GM19238 (cell line): ENCODE measurements at regions not wholly inside any gene's neighbourhood (a gene's known extent, or its start where the extent isn't known, plus 50 kb on each side); places are given as distances from the start of the nearest gene placed in this dataset.

Experiments used
- DNase-seq: peaks from one replicate; pipeline ENCODE4 v3.0.0; 2011; ENCODE audit warnings: low spot score; ENCODE audit not compliant: insufficient read length

DNA sequence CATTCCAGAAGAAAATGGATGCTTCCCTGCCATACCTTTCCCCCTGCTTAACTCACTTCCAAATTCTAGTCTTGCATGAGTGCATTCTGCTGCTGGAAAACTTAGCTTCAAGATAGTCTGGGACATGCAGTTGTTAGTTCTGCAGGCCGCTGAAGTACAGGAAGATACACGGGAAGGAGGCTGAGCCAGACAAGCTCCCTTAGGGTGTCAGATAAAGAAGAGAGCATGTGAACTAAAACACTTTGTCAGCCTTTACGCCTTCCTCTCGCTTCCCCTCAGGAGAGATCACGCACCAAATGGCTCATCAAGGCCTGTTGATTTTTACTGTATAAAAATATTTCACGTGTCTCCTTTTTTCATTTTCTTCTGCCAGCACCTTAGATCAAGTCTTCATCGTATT lies 420.7 kb downstream of the INSC start:
- DNase-seq, result no peak

- no peak for DNase-seq
Measured at GRCh38 chr11:15536438-15536837, 421.7 kb downstream of the INSC start.

GRCh38 chr11:15539645-15540044 lies 424.9 kb downstream of the INSC start:
- DNase-seq, result no peak

DNA sequence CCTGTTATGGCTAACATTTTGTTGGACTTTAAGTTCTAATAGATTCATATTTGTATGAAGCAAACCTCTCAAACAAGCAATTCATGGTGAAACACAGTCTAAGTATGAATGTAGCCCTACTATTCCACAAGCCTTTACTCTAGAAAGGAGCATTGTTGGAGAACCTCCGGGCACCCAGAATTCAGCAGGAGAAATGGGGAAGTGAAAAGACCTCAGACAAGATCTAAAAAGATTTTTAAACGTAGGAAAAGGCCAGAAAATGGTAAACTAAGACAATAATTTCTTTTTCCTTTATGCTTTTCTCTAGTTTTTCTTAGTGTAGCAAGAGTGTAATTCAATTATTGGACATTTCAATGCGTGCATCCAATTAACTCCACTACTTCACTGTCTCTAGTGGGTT lies 426.4 kb downstream of the INSC start:
- DNase-seq, result no peak

- no peak for DNase-seq
Measured at GRCh38 chr11:15544353-15544752, 429.6 kb downstream of the INSC start.

DNA sequence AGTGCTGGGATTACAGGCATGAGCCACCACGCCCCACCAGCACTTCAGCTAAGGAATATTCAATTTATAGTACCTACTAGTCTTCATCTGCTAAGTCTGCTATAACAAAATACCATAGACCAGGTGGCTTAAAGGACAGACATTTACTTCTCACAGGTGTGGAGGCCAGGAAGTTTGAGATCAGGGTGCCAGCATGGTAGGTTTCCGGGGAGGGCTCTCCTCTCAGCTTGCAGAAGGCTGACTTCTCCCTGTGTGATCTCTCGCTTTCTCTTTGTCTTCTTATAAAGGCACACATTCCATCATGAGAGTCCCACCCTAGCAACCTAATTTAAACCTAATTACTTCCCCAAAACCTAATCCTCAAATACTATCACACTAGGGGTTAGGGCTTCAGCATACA lies 433.0 kb downstream of the INSC start:
- DNase-seq, result no peak

DNA sequence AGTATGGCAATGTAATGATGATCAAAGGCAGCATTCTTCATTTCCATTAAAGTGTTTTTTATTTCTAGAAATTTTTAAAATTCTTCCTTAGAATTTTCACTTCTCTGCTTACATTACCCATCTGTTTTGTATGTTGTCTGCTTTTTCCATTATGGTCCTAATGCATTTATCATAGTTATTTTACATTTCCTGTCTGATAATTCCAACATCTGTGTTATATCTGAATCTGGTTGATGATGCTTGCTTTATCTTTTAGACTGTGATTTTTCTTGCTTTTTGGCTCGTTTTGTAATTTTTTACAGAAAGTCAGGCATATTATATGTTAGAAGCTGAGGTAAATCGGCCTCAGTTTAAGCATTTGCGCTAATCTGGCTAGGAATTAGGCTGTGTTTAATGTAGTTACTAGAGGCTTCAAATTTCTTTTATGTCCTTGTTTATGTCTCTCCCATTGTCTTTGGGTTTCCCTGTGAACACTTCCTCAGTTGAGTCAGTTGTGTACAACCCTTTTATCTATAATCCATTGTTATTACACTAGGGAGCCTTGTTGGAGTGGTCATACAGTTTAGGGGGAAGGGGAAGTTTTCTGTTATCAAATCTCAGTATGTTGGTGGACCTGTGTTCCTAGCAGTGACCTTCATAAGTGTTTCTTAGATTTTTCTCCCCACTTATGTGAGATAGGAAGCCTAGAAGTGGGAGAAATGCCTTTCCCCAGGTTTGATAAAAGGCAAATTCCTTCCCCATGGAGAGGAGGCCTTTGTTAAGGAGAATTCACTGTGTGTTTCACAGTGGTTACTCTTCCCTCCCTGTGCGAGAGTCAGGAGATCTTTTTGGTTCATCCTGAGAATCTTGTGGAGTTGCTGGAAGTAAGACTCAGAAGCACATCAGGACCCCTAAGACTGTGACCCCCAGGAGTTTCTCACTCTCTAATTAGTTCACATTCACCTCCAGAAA lies 437.5 kb downstream of the INSC start:
- no peak for DNase-seq

DNA sequence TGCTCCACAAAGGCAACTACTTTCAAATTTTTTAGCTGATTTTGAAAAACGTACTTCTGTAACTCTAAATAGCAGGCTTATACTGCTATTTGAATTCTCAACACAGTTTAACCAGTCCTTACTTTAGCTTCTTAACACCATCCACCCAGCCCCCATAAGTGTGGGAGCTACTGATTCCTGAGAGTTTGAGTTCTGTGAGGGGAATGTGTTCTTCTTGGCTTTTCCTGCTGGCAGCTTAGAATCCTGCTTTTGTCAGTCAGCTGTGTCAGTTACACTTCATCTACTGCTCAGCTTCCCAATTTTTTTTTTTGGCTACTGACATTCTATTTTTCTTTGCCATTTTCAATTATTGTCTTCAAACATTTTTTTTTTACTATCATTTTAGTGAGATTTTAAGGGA lies 440.4 kb downstream of the INSC start:
- DNase-seq, result no peak

DNA sequence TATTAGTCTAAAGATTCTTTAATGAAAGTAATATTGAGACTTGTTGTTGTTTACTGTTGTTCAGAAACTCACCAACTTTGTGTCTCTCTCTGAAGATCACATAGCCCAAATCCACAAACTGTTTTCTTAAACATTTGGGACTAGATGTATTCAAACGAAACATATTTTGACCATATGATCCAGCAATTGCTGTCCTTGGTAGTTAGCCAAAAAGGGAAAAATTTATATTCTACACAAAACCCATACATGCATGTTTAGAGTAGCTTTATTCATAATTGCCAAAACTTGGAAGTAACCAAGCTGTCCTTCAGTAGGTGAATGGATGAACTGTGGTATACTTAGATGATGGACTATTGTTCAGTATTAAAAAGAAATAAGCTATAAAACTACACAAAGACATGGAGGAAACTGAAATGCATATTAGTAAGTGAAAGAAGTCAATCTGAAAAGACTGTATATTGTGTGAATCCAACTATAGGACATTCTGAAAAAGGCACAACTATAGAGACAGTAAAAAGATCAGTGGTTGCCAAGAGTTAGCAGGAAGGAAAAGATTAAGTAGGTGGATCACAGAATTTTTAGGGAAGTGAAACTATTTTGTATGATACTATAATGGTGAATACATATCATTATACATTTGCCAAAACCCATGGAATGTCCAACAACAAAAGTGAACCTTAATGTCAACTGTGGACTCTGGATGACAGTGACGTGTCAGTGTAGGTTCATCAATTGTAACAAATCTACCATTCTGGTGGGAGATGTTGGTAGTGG lies 442.9 kb downstream of the INSC start:
- DNase-seq, result no peak

- no peak for DNase-seq
Measured at GRCh38 chr11:15558513-15559181, 443.9 kb downstream of the INSC start.

- DNase-seq, result no peak
Measured at GRCh38 chr11:15560689-15561467, 446.2 kb downstream of the INSC start.

DNA sequence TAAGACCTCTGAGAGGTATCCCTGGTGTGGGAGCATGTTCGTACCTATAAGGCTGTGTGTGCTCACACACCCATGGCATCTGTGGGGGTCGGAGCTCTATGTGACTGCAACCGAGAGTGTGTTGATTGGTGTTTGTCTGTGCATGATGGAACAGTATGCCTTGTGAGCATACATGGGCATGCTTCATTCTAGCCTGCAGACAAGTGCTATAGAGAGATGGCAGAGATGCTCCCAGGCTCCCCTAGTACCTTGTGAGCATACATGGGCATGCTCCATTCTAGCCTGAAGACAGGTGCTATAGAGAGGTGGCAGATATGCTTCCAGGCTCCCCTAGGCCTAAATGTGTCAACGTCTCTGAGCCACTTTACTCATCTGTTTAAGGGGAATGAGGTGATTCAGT lies 447.5 kb downstream of the INSC start:
- DNase-seq, result no peak

DNA sequence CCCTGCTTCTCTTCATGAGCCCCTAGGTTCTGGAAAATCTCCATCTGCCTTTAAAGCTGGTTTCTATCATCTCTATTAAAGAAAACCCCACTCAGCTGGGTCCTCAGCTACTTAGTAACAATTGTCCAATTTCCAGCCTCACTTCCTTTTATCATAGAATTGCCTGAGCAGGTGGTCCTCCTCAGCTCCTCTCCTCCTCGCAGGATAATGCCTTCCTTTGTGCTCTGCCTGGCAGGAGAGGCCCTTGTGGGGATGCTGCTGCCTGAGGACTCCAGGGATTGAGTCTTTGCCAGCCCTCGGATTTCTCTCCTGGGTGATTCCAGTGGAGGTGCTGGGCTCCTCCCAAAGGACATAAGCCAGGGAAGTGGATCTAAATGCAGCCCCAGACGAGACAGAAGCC lies 448.3 kb downstream of the INSC start:
- DNase-seq, result no peak

DNA sequence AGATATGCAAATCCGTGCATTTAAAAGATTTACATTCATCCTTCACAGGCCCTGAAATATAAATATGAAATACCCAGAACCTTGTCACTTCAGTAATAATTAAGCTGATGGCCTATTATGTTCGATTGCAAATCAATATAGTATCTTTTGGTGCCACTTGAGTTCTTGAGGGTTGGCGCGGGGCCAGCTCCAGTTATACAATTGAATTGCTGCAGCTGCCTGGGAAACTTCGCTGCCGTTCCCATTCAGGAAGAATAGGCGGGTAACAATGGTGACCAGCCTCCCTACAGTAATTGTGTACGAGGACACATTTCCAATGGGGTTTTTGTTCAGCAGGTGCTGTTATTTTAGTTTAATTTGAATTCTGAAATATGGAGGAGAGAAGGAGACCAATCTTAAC lies 451.2 kb downstream of the INSC start:
- no peak for DNase-seq

DNA sequence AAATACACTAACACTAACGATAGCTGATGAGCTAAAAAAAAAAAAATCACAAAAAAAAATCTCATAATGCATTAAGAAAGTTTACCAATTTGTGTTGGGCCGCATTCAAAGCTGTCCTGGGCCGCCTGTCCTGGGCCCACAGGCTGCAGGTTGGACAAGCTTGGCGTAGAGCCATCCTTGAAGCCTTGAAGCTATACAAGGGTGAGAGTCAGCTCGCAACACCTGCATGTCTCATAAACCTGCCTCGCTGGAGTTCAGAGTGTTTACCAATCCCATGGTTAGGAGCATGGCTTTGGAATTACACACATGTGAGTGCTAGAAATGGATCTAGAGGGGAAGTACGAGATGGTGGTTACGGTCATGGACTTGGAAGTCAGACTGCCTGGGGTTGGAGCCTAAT lies 453.7 kb downstream of the INSC start:
- no peak for DNase-seq

GRCh38 chr11:15569305-15570025 lies 454.7 kb downstream of the INSC start:
- no peak for DNase-seq

GRCh38 chr11:15575409-15575808 lies 460.7 kb downstream of the INSC start:
- no peak for DNase-seq

DNA sequence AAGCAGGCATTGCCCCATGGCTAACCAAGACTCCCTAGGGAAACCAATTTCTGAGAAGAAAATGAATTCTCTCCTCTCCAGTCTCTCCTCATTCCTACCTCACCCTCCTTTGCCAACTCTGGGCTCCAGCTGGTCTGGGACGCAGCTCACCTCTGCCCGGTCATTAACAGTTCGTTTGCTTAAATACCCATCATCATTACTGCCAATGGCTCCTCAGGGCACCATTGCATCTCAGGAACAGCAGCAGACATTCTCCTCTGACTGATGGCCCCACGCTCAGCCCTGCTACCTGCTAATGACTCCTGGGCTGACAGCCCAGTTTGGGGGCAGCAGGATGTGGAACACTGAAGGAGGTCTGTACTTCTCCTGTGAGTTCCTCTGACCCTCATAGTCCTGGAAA lies 462.0 kb downstream of the INSC start:
- DNase-seq, result no peak

- no peak for DNase-seq
Measured at GRCh38 chr11:15577519-15577918, 462.8 kb downstream of the INSC start.

GRCh38 chr11:15579287-15580001 lies 464.7 kb downstream of the INSC start:
- no peak for DNase-seq
